Lower lobe of right lung (tissue), 2 donors: ENCODE measurements at regions not wholly inside any gene's neighbourhood (a gene's known extent, or its start where the extent isn't known, plus 50 kb on each side); places are given as distances from the start of the nearest gene placed in this dataset.

Source experiments
- ATAC-seq, 2 donors: fragments of 200-7000 bp; cut with Tn5 transposase; one replicate each; pipeline ENCODE4 v1.9.1; 2020 to 2022; ENCODE audit warnings: mild to moderate bottlenecking in 2 of 2, moderate library complexity in 2 of 2
- DNase-seq: peaks from one replicate; pipeline ENCODE4 v3.0.0-alpha.2; 2020
- H3K27ac ChIP-seq: fragments of 200-600 bp; one replicate; pipeline ENCODE4 v1.8.0; 2022
- H3K27me3 ChIP-seq: fragments of 200-600 bp; one replicate; pipeline ENCODE4 v1.8.0; 2022; ENCODE audit warnings: low read depth
- H3K36me3 ChIP-seq: fragments of 200-600 bp; one replicate; pipeline ENCODE4 v1.8.0; 2022; ENCODE audit warnings: mild to moderate bottlenecking
- H3K4me1 ChIP-seq: fragments of 200-600 bp; one replicate; pipeline ENCODE4 v1.8.0; 2022
- H3K4me3 ChIP-seq: fragments of 200-600 bp; one replicate; pipeline ENCODE4 v1.8.0; 2022; ENCODE audit warnings: mild to moderate bottlenecking
- H3K9me3 ChIP-seq: fragments of 200-600 bp; one replicate; pipeline ENCODE4 v1.8.0; 2022
- CTCF ChIP-seq: fragments of 200-600 bp; IDR thresholded peaks from one replicate; pipeline ENCODE4 v1.8.0; 2022; ENCODE audit warnings: antibody characterized with exemption, mild to moderate bottlenecking
- intact Hi-C: fragments of 100-400 bp; cut with DNase I; formaldehyde crosslinking; loops from one replicate; pipeline ENCODE4 v1.11.0; 2022
- donor health status: DM: no; HTN: yes; CAD: no; lungs with severe emphysema.

GRCh38 chr14:56491299-56492285, 88.0 kb upstream of the TMEM260 start:
- no peak overlapping the region for H3K27ac ChIP-seq
- peak; percentile 69 for TF ChIP-seq CTCF
- H3K4me1 ChIP-seq, result peaks cover 6% of the 10 kb centered on the region
- no peaks in the 10 kb centered on the region for H3K9me3 ChIP-seq
- no peak overlapping the region for H3K4me3 ChIP-seq
- no peaks in the 10 kb centered on the region for H3K27me3 ChIP-seq
- no peaks in the 10 kb centered on the region for H3K36me3 ChIP-seq
- intact Hi-C loops, result no loop called here
- ATAC-seq (peak; percentile 71 to 76), DNase-seq (no peak)

- TF ChIP-seq CTCF, result no peak
- H3K27me3 ChIP-seq, result no peaks in the 10 kb centered on the region
- peaks cover 6% of the 10 kb centered on the region for H3K4me1 ChIP-seq
- intact Hi-C loops, result no loop called here
- ATAC-seq (no peak), DNase-seq (no peak)
- no peak overlapping the region for H3K4me3 ChIP-seq
- H3K27ac ChIP-seq, result no peak overlapping the region
- no peaks in the 10 kb centered on the region for H3K36me3 ChIP-seq
- no peaks in the 10 kb centered on the region for H3K9me3 ChIP-seq
These were observed 85.4 kb upstream of the TMEM260 start for GRCh38 chr14:56494167-56494566.

- Histone ChIP-seq H3K36me3 (no peaks in the 10 kb centered on the region), H3K27ac (no peak overlapping the region), H3K27me3 (no peaks in the 10 kb centered on the region), H3K4me3 (no peak overlapping the region), H3K9me3 (no peaks in the 10 kb centered on the region), H3K4me1 (no peaks in the 10 kb centered on the region)
- ATAC-seq, result no peak
- intact Hi-C loops, result no loop called here
- TF ChIP-seq CTCF, result no peak
- no peak for DNase-seq
These were observed 81.5 kb upstream of the TMEM260 start for GRCh38 chr14:56498112-56498511.

- no peaks in the 10 kb centered on the region for H3K4me1 ChIP-seq
- no peaks in the 10 kb centered on the region for H3K9me3 ChIP-seq
- intact Hi-C loops, result no loop called here
- no peaks in the 10 kb centered on the region for H3K36me3 ChIP-seq
- no peak overlapping the region for H3K27ac ChIP-seq
- no peak overlapping the region for H3K4me3 ChIP-seq
- TF ChIP-seq CTCF, result no peak
- ATAC-seq (no peak), DNase-seq (no peak)
- H3K27me3 ChIP-seq, result no peaks in the 10 kb centered on the region
These were observed 77.6 kb upstream of the TMEM260 start for GRCh38 chr14:56501909-56502530.

- Histone ChIP-seq H3K9me3 (no peaks in the 10 kb centered on the region), H3K27ac (no peak overlapping the region), H3K4me1 (no peaks in the 10 kb centered on the region), H3K27me3 (no peaks in the 10 kb centered on the region), H3K4me3 (no peak overlapping the region), H3K36me3 (no peaks in the 10 kb centered on the region)
- no peak for ATAC-seq
- intact Hi-C loops, result no loop called here
- no peak for DNase-seq
- TF ChIP-seq CTCF, result no peak
These were observed 74.2 kb upstream of the TMEM260 start for GRCh38 chr14:56505361-56505760.
